GM10266 (cell line): ENCODE measurements at regions not wholly inside any gene's neighbourhood (a gene's known extent, or its start where the extent isn't known, plus 50 kb on each side); places are given as distances from the start of the nearest gene placed in this dataset.

Experiments
- DNase-seq: peaks from one replicate; pipeline ENCODE4 v3.0.0; 2012; ENCODE audit errors: extremely low spot score
- CTCF ChIP-seq: IDR thresholded peaks from 2 replicates; pipeline ENCODE4 v1.5.1; 2012; ENCODE audit warnings: mild to moderate bottlenecking, low read depth; ENCODE audit not compliant: control insufficient read depth, insufficient read depth; ENCODE audit errors: missing control alignments

- no peak for TF ChIP-seq CTCF
- DNase-seq: no peak
Observed at GRCh38 chr20:60116128-60116909, 158.1 kb downstream of the CDH26 start.

GRCh38 chr20:60117065-60117464 lies 158.8 kb downstream of the CDH26 start:
- no peak for DNase-seq
- TF ChIP-seq CTCF: no peak

GRCh38 chr20:60121903-60122302 lies 163.7 kb downstream of the CDH26 start:
- DNase-seq: no peak
- TF ChIP-seq CTCF: no peak

- no peak for TF ChIP-seq CTCF
- no peak for DNase-seq
Observed at GRCh38 chr20:60122671-60123070, 164.4 kb downstream of the CDH26 start.

GRCh38 chr20:60123096-60123495 lies 164.9 kb downstream of the CDH26 start:
- no peak for TF ChIP-seq CTCF
- DNase-seq: no peak

GRCh38 chr20:60123652-60124051 lies 165.4 kb downstream of the CDH26 start:
- DNase-seq: no peak
- no peak for TF ChIP-seq CTCF

- TF ChIP-seq CTCF: no peak
- no peak for DNase-seq
Observed at GRCh38 chr20:60124776-60125381, 166.7 kb downstream of the CDH26 start.
